SK-N-SH (cell line): ENCODE measurements at regions not wholly inside any gene's neighbourhood (a gene's known extent, or its start where the extent isn't known, plus 50 kb on each side); places are given as distances from the start of the nearest gene placed in this dataset.

Source experiments
- CTCF ChIA-PET: fragments of 300-600, 350-600 bp; formaldehyde crosslinking; extraction: SDS; loops from one replicate; lab custom pipeline; 2021; lab: Yijun Ruan, JAX
- POLR2A ChIA-PET: fragments of 350-600 bp; sonication (Branson Sonifier 250); formaldehyde crosslinking; extraction: SDS; loops from one replicate; lab custom pipeline; 2020; ENCODE audit warnings: antibody characterized with exemption, inconsistent platforms; lab: Yijun Ruan, JAX
- DNase-seq: peaks from one replicate; pipeline ENCODE4 v3.0.0; 2012
- H2AFZ ChIP-seq: fragments of 200-600 bp; sonication (generic); 2 replicates; pipeline ENCODE4 v1.8.1; 2016; ENCODE audit warnings: antibody characterized with exemption, mild to moderate bottlenecking, low read depth
- H3F3A ChIP-seq: fragments of 200-600 bp; sonication (generic); replicated peaks from 2 replicates; pipeline ENCODE3; 2016; ENCODE audit warnings: antibody characterized with exemption, mild to moderate bottlenecking; ENCODE audit not compliant: insufficient read depth
- H3K27ac ChIP-seq, 2 experiments: fragments of 200-500 bp in 1 of 2; fragments of 200-600 bp in 1 of 2; sonication (Bioruptor generic) in 1 of 2; sonication (generic), shearing (Covaris generic) in 1 of 2; 2 replicates each; pipeline versions ENCODE4 v1.5.1 to v1.6.1; 2014 to 2016; ENCODE audit warnings: low read depth in 2 of 2, inconsistent platforms in 1 of 2, low read length in 1 of 2, mild to moderate bottlenecking in 1 of 2, mixed read lengths in 1 of 2
- H3K27me3 ChIP-seq: fragments of 200-600 bp; sonication (generic), shearing (Covaris generic); 2 replicates; pipeline ENCODE4 v1.6.1; 2016; ENCODE audit warnings: mixed run types; ENCODE audit not compliant: insufficient read depth
- H3K36me3 ChIP-seq, 2 experiments: fragments of 200-500 bp in 1 of 2; fragments of 200-600 bp in 1 of 2; sonication (Bioruptor generic) in 1 of 2; sonication (generic) in 1 of 2; replicated peaks in 1 of 2; 2 replicates each; pipeline versions ENCODE3 to v1.5.1; 2014 to 2016; ENCODE audit warnings: low read length in 1 of 2, mild to moderate bottlenecking in 1 of 2; ENCODE audit not compliant: insufficient read depth in 2 of 2, control insufficient read depth in 1 of 2
- H3K4me1 ChIP-seq, 2 experiments: fragments of 200-500 bp in 1 of 2; fragments of 200-600 bp in 1 of 2; sonication (Bioruptor generic) in 1 of 2; sonication (generic), shearing (Covaris generic) in 1 of 2; 2 replicates each; pipeline versions ENCODE4 v1.5.1 to v1.6.1; 2014 to 2016; ENCODE audit warnings: low read depth in 1 of 2, low read length in 1 of 2, mixed run types in 1 of 2; ENCODE audit not compliant: insufficient read depth in 2 of 2, control insufficient read depth in 1 of 2
- H3K4me2 ChIP-seq: fragments of 200-600 bp; sonication (generic), shearing (Covaris generic); 2 replicates; pipeline ENCODE4 v1.6.1; 2017; ENCODE audit warnings: mixed run types
- H3K4me3 ChIP-seq, 2 experiments: fragments of 200-500 bp in 1 of 2; fragments of 200-600 bp in 1 of 2; sonication (Bioruptor generic) in 1 of 2; sonication (generic), shearing (Covaris generic) in 1 of 2; 2 replicates each; pipeline versions ENCODE4 v1.5.1 to v1.8.1; 2014 to 2016; ENCODE audit warnings: low read depth in 2 of 2, inconsistent platforms in 1 of 2, low read length in 1 of 2, mild to moderate bottlenecking in 1 of 2, mixed read lengths in 1 of 2, moderate library complexity in 1 of 2
- H3K79me2 ChIP-seq: fragments of 200-600 bp; sonication (generic); 2 replicates; pipeline ENCODE4 v1.8.1; 2017; ENCODE audit warnings: mild to moderate bottlenecking; ENCODE audit not compliant: insufficient read depth
- H3K9ac ChIP-seq: fragments of 200-600 bp; sonication (generic); 2 replicates; pipeline ENCODE4 v1.6.1; 2017; ENCODE audit warnings: mixed run types
- H3K9me2 ChIP-seq: fragments of 200-600 bp; sonication (generic); 2 replicates; pipeline ENCODE4 v1.6.1; 2017; ENCODE audit warnings: mixed run types
- H3K9me3 ChIP-seq: fragments of 200-600 bp; sonication (generic); 2 replicates; pipeline ENCODE4 v1.6.1; 2017; ENCODE audit warnings: mixed run types, mild to moderate bottlenecking, moderate library complexity
- H4K20me1 ChIP-seq: fragments of 200-600 bp; sonication (generic); 2 replicates; pipeline ENCODE4 v1.6.1; 2017; ENCODE audit warnings: mild to moderate bottlenecking, mixed run types; ENCODE audit not compliant: insufficient read depth
- CHD2 ChIP-seq: fragments of 150-350 bp; IDR thresholded peaks from 2 replicates; pipeline ENCODE4 v1.6.1; 2018; ENCODE audit warnings: low read length; ENCODE audit not compliant: partially characterized antibody
- CTCF ChIP-seq: fragments of 200-600 bp; sonication (generic); IDR thresholded peaks from 2 replicates; pipeline ENCODE4 v1.6.1; 2017; ENCODE audit warnings: antibody characterized with exemption, mild to moderate bottlenecking, moderate library complexity
- EP300 ChIP-seq, 2 experiments: IDR thresholded peaks; 2 replicates each; pipeline versions ENCODE4 v1.4.0 to v1.6.1; 2012; ENCODE audit warnings: borderline replicate concordance in 1 of 2, low read depth in 1 of 2, low read length in 1 of 2
- EZH2phosphoT487 ChIP-seq: fragments of 200-600 bp; sonication (generic); IDR thresholded peaks from 2 replicates; pipeline ENCODE4 v1.6.1; 2017; ENCODE audit warnings: low read depth, mixed run types, mild to moderate bottlenecking, antibody characterized with exemption, moderate library complexity, borderline replicate concordance
- FOSL2 ChIP-seq: IDR thresholded peaks from 2 replicates; pipeline ENCODE4 v1.4.0; 2012; ENCODE audit warnings: low read depth, mild to moderate bottlenecking, moderate library complexity, borderline replicate concordance
- FOXJ3 ChIP-seq: sonication (generic); formaldehyde crosslinking; IDR thresholded peaks from 2 replicates; pipeline ENCODE4 v1.5.1; 2020; ENCODE audit warnings: mild to moderate bottlenecking, missing genetic modification reagents
- FOXM1 ChIP-seq: IDR thresholded peaks from 2 replicates; pipeline ENCODE4 v1.4.0; 2012; ENCODE audit warnings: low read depth, mild to moderate bottlenecking
- JUND ChIP-seq: IDR thresholded peaks from 2 replicates; pipeline ENCODE4 v1.4.0; 2012
- MXI1 ChIP-seq: IDR thresholded peaks from 2 replicates; pipeline ENCODE4 v1.6.1; 2012; ENCODE audit warnings: mild to moderate bottlenecking, low read depth, low read length, improper control_type of control experiment
- NFIC ChIP-seq: IDR thresholded peaks from 2 replicates; pipeline ENCODE4 v1.4.0; 2012; ENCODE audit warnings: borderline replicate concordance
- RAD21 ChIP-seq: IDR thresholded peaks from 2 replicates; pipeline ENCODE4 v1.6.1; 2012; ENCODE audit warnings: mild to moderate bottlenecking, low read length
- RCOR1 ChIP-seq: fragments of 150-350 bp; IDR thresholded peaks from 2 replicates; pipeline ENCODE4 v1.6.1; 2017; ENCODE audit warnings: antibody characterized with exemption, low read length
- RXRA ChIP-seq: IDR thresholded peaks from 2 replicates; pipeline ENCODE4 v1.4.0; 2012; ENCODE audit warnings: low read depth, mild to moderate bottlenecking, borderline replicate concordance
- SMC3 ChIP-seq: IDR thresholded peaks from 2 replicates; pipeline ENCODE4 v1.6.1; 2012; ENCODE audit warnings: low read depth, low read length, improper control_type of control experiment
- TAF1 ChIP-seq: IDR thresholded peaks from 2 replicates; pipeline ENCODE4 v1.6.1; 2012; ENCODE audit warnings: low read depth, mild to moderate bottlenecking, low read length, moderate library complexity, borderline replicate concordance
- TEAD4 ChIP-seq: IDR thresholded peaks from 2 replicates; pipeline ENCODE4 v1.4.0; 2012; ENCODE audit warnings: mild to moderate bottlenecking, borderline replicate concordance; ENCODE audit not compliant: insufficient read depth
- USF1 ChIP-seq: IDR thresholded peaks from 2 replicates; pipeline ENCODE4 v1.4.0; 2012; ENCODE audit warnings: low read depth, borderline replicate concordance
- WGBS: methylation state at CpG from one replicate; pipeline ENCODE4 v1.1.6; 2017; ENCODE audit warnings: low lambda C conversion rate; 5-methylcytosine and 5-hydroxymethylcytosine counted together

GRCh38 chr2:9770308-9771100 lies 72.8 kb upstream of the TAF1B start:
- H4K20me1 ChIP-seq = no peaks in the 10 kb centered on the region
- H3K9ac ChIP-seq = no peak overlapping the region
- H2AFZ ChIP-seq = no peak overlapping the region
- no peaks in the 10 kb centered on the region for H3F3A ChIP-seq
- no peak overlapping the region for H3K4me3 ChIP-seq
- ChIA-PET POLR2A (interaction anchor here (0.8 to 2.0 kb wide), 4 partner anchors 29 to 273 kb away, joined by 3 to 11 read pairs (median 4); partner anchors contain the start of genes ADAM17, KLF11 and YWHAQ), CTCF (interaction anchor here (0.6 to 6.3 kb wide), 44 partner anchors 11 to 326 kb away, joined by 3 to 101 read pairs (median 4); partner anchors contain the start of genes ADAM17, GRHL1, TAF1B and YWHAQ)
- no peaks in the 10 kb centered on the region for H3K9me3 ChIP-seq
- H3K27me3 ChIP-seq = no peaks in the 10 kb centered on the region
- peak; percentile 79 for DNase-seq
- peaks cover 5 to 32% of the 10 kb centered on the region in 2 experiments; a peak in 2 of 4 replicates for H3K4me1 ChIP-seq
- H3K36me3 ChIP-seq = no peaks in the 10 kb centered on the region
- H3K79me2 ChIP-seq = no peaks in the 10 kb centered on the region
- 80% methylated on average over 25 of the region's 27 CpGs for WGBS
- H3K9me2 ChIP-seq = no peaks in the 10 kb centered on the region
- H3K4me2 ChIP-seq = no peak overlapping the region
- no peak for TF ChIP-seq FOXM1
- TF ChIP-seq TAF1 = no peak
- TF ChIP-seq JUND = no peak
- TF ChIP-seq RAD21 = peak; percentile 57
- TF ChIP-seq FOSL2 = no peak
- TF ChIP-seq CHD2 = no peak
- no peak for TF ChIP-seq EP300 (IDR thresholded peaks at IDR 0.05; ENCODE audit: borderline replicate concordance in 1 of 2, low read depth in 1 of 2, low read length in 1 of 2)
- no peak for TF ChIP-seq USF1
- no peak for TF ChIP-seq RXRA
- TF ChIP-seq TEAD4 = no peak
- no peak for TF ChIP-seq FOXJ3 (CRISPR knock-in tag)
- no peak for TF ChIP-seq RCOR1
- TF ChIP-seq CTCF = peak; percentile 73
- no peak for TF ChIP-seq EZH2phosphoT487
- TF ChIP-seq MXI1 = no peak
- no peak for TF ChIP-seq NFIC
- peak; percentile 49 for TF ChIP-seq SMC3
- peak overlapping the region in 1 of 2 experiments; percentile 28; a peak in 1 of 4 replicates for H3K27ac ChIP-seq
